Smooth muscle cell (in vitro differentiated cells): ENCODE measurements at regions not wholly inside any gene's neighbourhood (a gene's known extent, or its start where the extent isn't known, plus 50 kb on each side); places are given as distances from the start of the nearest gene placed in this dataset.

Source experiments
- DNase-seq: peaks from one replicate; lab custom pipeline; 2025; ENCODE audit not compliant: unreplicated experiment; lab: John Stamatoyannopoulos, UW
- H2AFZ ChIP-seq: fragments of 200-600 bp; sonication (generic); 2 replicates; pipeline ENCODE4 v1.6.0; 2016; ENCODE audit warnings: antibody characterized with exemption, low read depth, mild to moderate bottlenecking
- H3F3A ChIP-seq: fragments of 200-600 bp; sonication (generic); 2 replicates; pipeline ENCODE4 v1.6.0; 2017; ENCODE audit warnings: antibody characterized with exemption, low read depth
- H3K27ac ChIP-seq: fragments of 200-600 bp; sonication (generic); 2 replicates; pipeline ENCODE4 v1.5.1; 2016; ENCODE audit warnings: low read depth, mild to moderate bottlenecking
- H3K27me3 ChIP-seq: fragments of 200-600 bp; sonication (generic); 2 replicates; pipeline ENCODE4 v1.6.1; 2016; ENCODE audit warnings: low read depth, mild to moderate bottlenecking
- H3K36me3 ChIP-seq: fragments of 200-600 bp; sonication (generic); 2 replicates; pipeline ENCODE4 v1.5.1; 2016; ENCODE audit warnings: low read depth
- H3K4me1 ChIP-seq: fragments of 200-600 bp; sonication (generic); 2 replicates; pipeline ENCODE4 v1.5.1; 2016; ENCODE audit warnings: low read depth
- H3K4me2 ChIP-seq: fragments of 200-600 bp; sonication (generic); 2 replicates; pipeline ENCODE4 v1.6.0; 2016; ENCODE audit warnings: mild to moderate bottlenecking
- H3K4me3 ChIP-seq: fragments of 200-600 bp; sonication (generic); 2 replicates; pipeline ENCODE4 v1.5.1; 2016; ENCODE audit warnings: mild to moderate bottlenecking
- H3K79me2 ChIP-seq: fragments of 200-600 bp; sonication (generic); 2 replicates; pipeline ENCODE4 v1.6.0; 2016; ENCODE audit warnings: low read depth, mild to moderate bottlenecking
- H3K9ac ChIP-seq: fragments of 200-600 bp; sonication (generic); 2 replicates; pipeline ENCODE4 v1.6.0; 2016; ENCODE audit warnings: low read depth
- H3K9me3 ChIP-seq: fragments of 200-600 bp; sonication (generic); replicated peaks from 2 replicates; pipeline ENCODE4 v1.5.1; 2016; ENCODE audit warnings: low read depth
- H4K20me1 ChIP-seq: fragments of 200-600 bp; sonication (generic); 2 replicates; pipeline ENCODE4 v1.6.0; 2016; ENCODE audit warnings: low read depth
- CTCF ChIP-seq: fragments of 200-600 bp; sonication (generic); IDR thresholded peaks from 2 replicates; pipeline ENCODE4 v1.5.1; 2017; ENCODE audit warnings: borderline replicate concordance, mild to moderate bottlenecking, antibody characterized with exemption; ENCODE audit not compliant: insufficient read depth, poor library complexity, severe bottlenecking
- WGBS: methylation state at CpG from one replicate; pipeline ENCODE4 v1.1.7; 2016; ENCODE audit warnings: low lambda C conversion rate; 5-methylcytosine and 5-hydroxymethylcytosine counted together

- Histone ChIP-seq H3K36me3 (no peaks in the 10 kb centered on the region), H3K4me1 (peaks cover 30% of the 10 kb centered on the region), H3K27ac (no peak overlapping the region), H3K9me3 (no peaks in the 10 kb centered on the region), H3K4me3 (no peak overlapping the region), H3K4me2 (peak overlapping the region; percentile 58), H3K79me2 (no peaks in the 10 kb centered on the region), H3F3A (no peaks in the 10 kb centered on the region), H4K20me1 (no peaks in the 10 kb centered on the region), H3K27me3 (peaks cover 67% of the 10 kb centered on the region), H3K9ac (no peak overlapping the region), H2AFZ (no peak overlapping the region)
- WGBS: 33% methylated on average over 33 of the region's 33 CpGs
- no peak for TF ChIP-seq CTCF
- no peak for DNase-seq
Observed at GRCh38 chr13:112204346-112205327, 137.7 kb downstream of the SOX1 start.

- H4K20me1 ChIP-seq: no peaks in the 10 kb centered on the region
- H3K27ac ChIP-seq: no peak overlapping the region
- no peak for TF ChIP-seq CTCF
- no peak overlapping the region for H3K4me3 ChIP-seq
- 66% methylated on average over 12 of the region's 12 CpGs for WGBS
- peaks cover 56% of the 10 kb centered on the region for H3K27me3 ChIP-seq
- DNase-seq: no peak
- no peaks in the 10 kb centered on the region for H3K79me2 ChIP-seq
- H3K9ac ChIP-seq: no peak overlapping the region
- no peak overlapping the region for H3K4me2 ChIP-seq
- peaks cover 30% of the 10 kb centered on the region for H3K4me1 ChIP-seq
- H3F3A ChIP-seq: no peaks in the 10 kb centered on the region
- H3K9me3 ChIP-seq: no peaks in the 10 kb centered on the region
- no peak overlapping the region for H2AFZ ChIP-seq
- H3K36me3 ChIP-seq: no peaks in the 10 kb centered on the region
Observed at GRCh38 chr13:112205990-112206389, 139.0 kb downstream of the SOX1 start.

- Histone ChIP-seq H3K4me3 (no peak overlapping the region), H3K27me3 (peaks cover 55% of the 10 kb centered on the region), H3K27ac (no peak overlapping the region), H3K79me2 (no peaks in the 10 kb centered on the region), H3F3A (no peaks in the 10 kb centered on the region), H2AFZ (no peak overlapping the region), H3K9me3 (no peaks in the 10 kb centered on the region), H3K4me1 (peaks cover 30% of the 10 kb centered on the region), H3K4me2 (no peak overlapping the region), H3K9ac (no peak overlapping the region), H4K20me1 (no peaks in the 10 kb centered on the region), H3K36me3 (no peaks in the 10 kb centered on the region)
- DNase-seq: no peak
- WGBS: 77% methylated on average over 11 of the region's 11 CpGs
- TF ChIP-seq CTCF: no peak
Observed at GRCh38 chr13:112207129-112207528, 140.2 kb downstream of the SOX1 start.
